Loucy (cell line): ENCODE measurements at regions not wholly inside any gene's neighbourhood (a gene's known extent, or its start where the extent isn't known, plus 50 kb on each side); places are given as distances from the start of the nearest gene placed in this dataset.
"Not testable (repeated sequence)": the region's sequence is repeated elsewhere in the genome, so short reads cannot be mapped to it uniquely, and the experiment has no call there.

Experiments
- EZH2phosphoT487 ChIP-seq: fragments of 200-600 bp; IDR thresholded peaks from 2 replicates; pipeline ENCODE4 v1.6.1; 2018; ENCODE audit warnings: antibody characterized with exemption, mild to moderate bottlenecking, moderate library complexity, borderline replicate concordance
- TF ChIP-seq, protein P1 (sequence below): fragments of 200-600 bp; sonication (generic); conservative IDR thresholded peaks from 2 replicates; pipeline ENCODE4 v1.5.1; 2014; ENCODE audit warnings: mild to moderate bottlenecking, antibody characterized with exemption, low read length

DNA sequence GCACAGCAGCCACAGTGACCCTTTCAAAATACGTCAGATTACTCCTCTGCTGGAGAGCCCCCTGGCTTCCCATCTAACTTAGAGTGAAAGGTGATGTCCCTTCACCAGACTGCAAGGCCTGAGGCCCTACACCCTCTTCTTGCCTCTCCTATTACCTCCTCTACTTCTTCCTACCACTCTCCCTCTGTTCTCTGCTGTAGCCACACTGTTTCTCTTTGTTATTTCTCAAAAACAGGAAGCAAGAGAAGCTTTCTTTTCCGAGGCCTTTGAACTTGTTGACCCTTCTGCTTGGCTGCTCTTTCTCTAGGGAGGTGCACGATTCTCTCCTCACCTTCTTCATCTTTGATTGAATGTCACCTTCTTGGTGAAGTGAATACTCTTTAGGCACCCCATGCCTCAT is 141.3 kb upstream of the NBPF9 start:
- TF ChIP-seq, protein P1, sequence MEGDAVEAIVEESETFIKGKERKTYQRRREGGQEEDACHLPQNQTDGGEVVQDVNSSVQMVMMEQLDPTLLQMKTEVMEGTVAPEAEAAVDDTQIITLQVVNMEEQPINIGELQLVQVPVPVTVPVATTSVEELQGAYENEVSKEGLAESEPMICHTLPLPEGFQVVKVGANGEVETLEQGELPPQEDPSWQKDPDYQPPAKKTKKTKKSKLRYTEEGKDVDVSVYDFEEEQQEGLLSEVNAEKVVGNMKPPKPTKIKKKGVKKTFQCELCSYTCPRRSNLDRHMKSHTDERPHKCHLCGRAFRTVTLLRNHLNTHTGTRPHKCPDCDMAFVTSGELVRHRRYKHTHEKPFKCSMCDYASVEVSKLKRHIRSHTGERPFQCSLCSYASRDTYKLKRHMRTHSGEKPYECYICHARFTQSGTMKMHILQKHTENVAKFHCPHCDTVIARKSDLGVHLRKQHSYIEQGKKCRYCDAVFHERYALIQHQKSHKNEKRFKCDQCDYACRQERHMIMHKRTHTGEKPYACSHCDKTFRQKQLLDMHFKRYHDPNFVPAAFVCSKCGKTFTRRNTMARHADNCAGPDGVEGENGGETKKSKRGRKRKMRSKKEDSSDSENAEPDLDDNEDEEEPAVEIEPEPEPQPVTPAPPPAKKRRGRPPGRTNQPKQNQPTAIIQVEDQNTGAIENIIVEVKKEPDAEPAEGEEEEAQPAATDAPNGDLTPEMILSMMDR: not testable (repeated sequence)
- not testable (repeated sequence) for TF ChIP-seq EZH2phosphoT487
